Fibroblast of lung (primary cell): ENCODE measurements at regions not wholly inside any gene's neighbourhood (a gene's known extent, or its start where the extent isn't known, plus 50 kb on each side); places are given as distances from the start of the nearest gene placed in this dataset.

Experiments used
- DNase-seq, 2 donors: peaks; one replicate each; pipeline versions ENCODE4 v3.0.0 to v3.0.0-alpha.2; 2010; ENCODE audit warnings: low read depth in 2 of 2
- H2AFZ ChIP-seq: 2 replicates; pipeline ENCODE4 v1.5.1; 2012; ENCODE audit warnings: low read length, control low read depth, inconsistent platforms
- H3K27ac ChIP-seq: 2 replicates; pipeline ENCODE4 v1.5.1; 2011; ENCODE audit warnings: low read length, control low read depth; ENCODE audit not compliant: insufficient read depth
- H3K27me3 ChIP-seq: 2 replicates; pipeline ENCODE4 v1.5.1; 2011; ENCODE audit warnings: mild to moderate bottlenecking, low read length; ENCODE audit not compliant: control insufficient read depth, insufficient read depth
- H3K36me3 ChIP-seq: 2 replicates; pipeline ENCODE4 v1.5.1; 2011; ENCODE audit warnings: low read length; ENCODE audit not compliant: control insufficient read depth, insufficient read depth
- H3K4me1 ChIP-seq: 2 replicates; pipeline ENCODE4 v1.5.1; 2011; ENCODE audit warnings: low read length; ENCODE audit not compliant: control insufficient read depth, insufficient read depth; ENCODE audit errors: extremely low read depth
- H3K4me2 ChIP-seq: 2 replicates; pipeline ENCODE4 v1.5.1; 2011; ENCODE audit warnings: low read length, control low read depth; ENCODE audit not compliant: insufficient read depth; ENCODE audit errors: extremely low read depth
- H3K4me3 ChIP-seq, 4 experiments: fragments of 200-600 bp in 1 of 4; sonication (generic) in 1 of 4; replicated peaks in 1 of 4; 2 replicates each; pipeline ENCODE4 v1.5.1; 2011 to 2016; ENCODE audit warnings: low read length in 4 of 4, low read depth in 3 of 4, mild to moderate bottlenecking in 3 of 4, control low read depth in 2 of 4, inconsistent platforms in 1 of 4, mixed read lengths in 1 of 4; ENCODE audit not compliant: insufficient read depth in 1 of 4; ENCODE audit errors: control extremely low read depth in 1 of 4
- H3K79me2 ChIP-seq: 2 replicates; pipeline ENCODE4 v1.5.1; 2012; ENCODE audit warnings: mild to moderate bottlenecking, low read length, inconsistent platforms; ENCODE audit not compliant: control insufficient read depth, insufficient read depth
- H3K9ac ChIP-seq: 2 replicates; pipeline ENCODE4 v1.5.1; 2011; ENCODE audit warnings: mild to moderate bottlenecking, low read length, control low read depth; ENCODE audit not compliant: insufficient read depth
- H3K9me3 ChIP-seq: 2 replicates; pipeline ENCODE4 v1.5.1; 2012; ENCODE audit warnings: low read depth, low read length; ENCODE audit not compliant: control insufficient read depth, insufficient read depth
- H4K20me1 ChIP-seq: 2 replicates; pipeline ENCODE4 v1.5.1; 2011; ENCODE audit warnings: low read length; ENCODE audit not compliant: control insufficient read depth, insufficient read depth; ENCODE audit errors: extremely low read depth
- CTCF ChIP-seq, 2 donors: IDR thresholded peaks in 1 of 2; conservative IDR thresholded peaks in 1 of 2; 1 replicate in 1 of 2; 2 replicates in 1 of 2; pipeline ENCODE4 v1.5.1; 2011 to 2012; ENCODE audit warnings: low read length in 2 of 2, control low read depth in 1 of 2, inconsistent platforms in 1 of 2, low read depth in 1 of 2, mild to moderate bottlenecking in 1 of 2
- EZH2 ChIP-seq: IDR thresholded peaks from 2 replicates; pipeline ENCODE4 v1.5.1; 2012; ENCODE audit warnings: low read length, control low read depth, mild to moderate bottlenecking; ENCODE audit errors: missing control alignments

DNA sequence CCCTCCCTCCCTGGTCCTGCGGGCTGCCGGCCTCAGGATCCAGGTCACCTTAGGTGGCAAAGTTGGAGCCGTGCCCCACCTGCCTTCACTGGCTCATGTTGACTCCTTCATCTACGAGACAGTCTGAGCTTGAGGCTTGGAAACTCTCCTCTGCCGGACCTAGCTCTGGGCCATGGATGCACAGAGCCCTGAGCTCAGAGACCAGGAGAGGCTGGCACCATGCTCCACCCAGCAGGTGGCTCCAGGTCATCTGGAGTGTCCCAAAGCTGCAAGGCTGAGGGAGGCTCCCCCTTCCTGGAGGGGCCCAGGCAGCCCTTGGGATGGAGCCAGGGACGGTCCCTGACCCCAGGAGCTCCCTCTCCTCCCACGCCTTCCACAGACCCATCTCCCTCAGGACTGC lies 81.3 kb downstream of the PDGFA start:
- no peaks in the 10 kb centered on the region for H3K27me3 ChIP-seq
- no peaks in the 10 kb centered on the region for H3K36me3 ChIP-seq
- H3K79me2 ChIP-seq = no peaks in the 10 kb centered on the region
- H3K9ac ChIP-seq = no peak overlapping the region
- TF ChIP-seq CTCF (conservative IDR thresholded peaks at IDR 0.05 in 1 of 2, IDR thresholded peaks at IDR 0.05 in 1 of 2; ENCODE audit: low read depth in 1 of 2, low read length in 2 of 2) = no peak
- TF ChIP-seq EZH2 = no peak
- H3K4me3 ChIP-seq = no peak overlapping the region
- no peak overlapping the region for H3K27ac ChIP-seq
- H3K9me3 ChIP-seq = no peaks in the 10 kb centered on the region
- DNase-seq = no peak
- H3K4me2 ChIP-seq = no peak overlapping the region
- H3K4me1 ChIP-seq = no peaks in the 10 kb centered on the region
- no peak overlapping the region for H2AFZ ChIP-seq
- H4K20me1 ChIP-seq = no peaks in the 10 kb centered on the region

- H4K20me1 ChIP-seq = no peaks in the 10 kb centered on the region
- H3K79me2 ChIP-seq = no peaks in the 10 kb centered on the region
- H3K9me3 ChIP-seq = no peaks in the 10 kb centered on the region
- H3K4me3 ChIP-seq = no peak overlapping the region
- no peak for DNase-seq
- no peaks in the 10 kb centered on the region for H3K36me3 ChIP-seq
- H3K4me1 ChIP-seq = no peaks in the 10 kb centered on the region
- no peaks in the 10 kb centered on the region for H3K27me3 ChIP-seq
- H3K4me2 ChIP-seq = no peak overlapping the region
- no peak overlapping the region for H2AFZ ChIP-seq
- no peak overlapping the region for H3K9ac ChIP-seq
- TF ChIP-seq CTCF (conservative IDR thresholded peaks at IDR 0.05 in 1 of 2, IDR thresholded peaks at IDR 0.05 in 1 of 2; ENCODE audit: low read depth in 1 of 2, low read length in 2 of 2) (no peak), EZH2 (no peak)
- no peak overlapping the region for H3K27ac ChIP-seq
Observed at GRCh38 chr7:438916-439315, 80.7 kb downstream of the PDGFA start.

- Histone ChIP-seq H4K20me1 (no peaks in the 10 kb centered on the region), H3K79me2 (no peaks in the 10 kb centered on the region), H3K9ac (no peak overlapping the region), H2AFZ (no peak overlapping the region), H3K36me3 (no peaks in the 10 kb centered on the region), H3K27me3 (no peaks in the 10 kb centered on the region), H3K27ac (no peak overlapping the region), H3K4me2 (no peak overlapping the region), H3K9me3 (no peaks in the 10 kb centered on the region), H3K4me1 (no peaks in the 10 kb centered on the region), H3K4me3 (no peak overlapping the region)
- TF ChIP-seq CTCF (conservative IDR thresholded peaks at IDR 0.05 in 1 of 2, IDR thresholded peaks at IDR 0.05 in 1 of 2; ENCODE audit: low read depth in 1 of 2, low read length in 2 of 2) (no peak), EZH2 (no peak)
- DNase-seq = no peak
Observed at GRCh38 chr7:440059-440749, 79.4 kb downstream of the PDGFA start.
